ENCODE measurements at regions not wholly inside any gene's neighbourhood (a gene's known extent, or its start where the extent isn't known, plus 50 kb on each side); places are given as distances from the start of the nearest gene placed in this dataset.

GRCh38 chr15:96600350-96600749 lies 269.9 kb downstream of the NR2F2 start:
- TF ChIP-seq, protein P1, sequence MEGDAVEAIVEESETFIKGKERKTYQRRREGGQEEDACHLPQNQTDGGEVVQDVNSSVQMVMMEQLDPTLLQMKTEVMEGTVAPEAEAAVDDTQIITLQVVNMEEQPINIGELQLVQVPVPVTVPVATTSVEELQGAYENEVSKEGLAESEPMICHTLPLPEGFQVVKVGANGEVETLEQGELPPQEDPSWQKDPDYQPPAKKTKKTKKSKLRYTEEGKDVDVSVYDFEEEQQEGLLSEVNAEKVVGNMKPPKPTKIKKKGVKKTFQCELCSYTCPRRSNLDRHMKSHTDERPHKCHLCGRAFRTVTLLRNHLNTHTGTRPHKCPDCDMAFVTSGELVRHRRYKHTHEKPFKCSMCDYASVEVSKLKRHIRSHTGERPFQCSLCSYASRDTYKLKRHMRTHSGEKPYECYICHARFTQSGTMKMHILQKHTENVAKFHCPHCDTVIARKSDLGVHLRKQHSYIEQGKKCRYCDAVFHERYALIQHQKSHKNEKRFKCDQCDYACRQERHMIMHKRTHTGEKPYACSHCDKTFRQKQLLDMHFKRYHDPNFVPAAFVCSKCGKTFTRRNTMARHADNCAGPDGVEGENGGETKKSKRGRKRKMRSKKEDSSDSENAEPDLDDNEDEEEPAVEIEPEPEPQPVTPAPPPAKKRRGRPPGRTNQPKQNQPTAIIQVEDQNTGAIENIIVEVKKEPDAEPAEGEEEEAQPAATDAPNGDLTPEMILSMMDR (IDR thresholded peaks at IDR 0.05; ENCODE audit: low read length), result no peak
- TF ChIP-seq EZH2 (optimal IDR thresholded peaks at IDR 0.05; ENCODE audit: low read depth, low read length), result no peak
- TF ChIP-seq EZH2phosphoT487 (IDR thresholded peaks at IDR 0.05; ENCODE audit: low read length), result no peak

All from MM.1S (cell line).